H1 (cell line): ENCODE measurements at regions not wholly inside any gene's neighbourhood (a gene's known extent, or its start where the extent isn't known, plus 50 kb on each side); places are given as distances from the start of the nearest gene placed in this dataset.

ENCODE experiments used
- CTBP2 ChIP-seq: IDR thresholded peaks from 2 replicates; pipeline ENCODE4 v1.7.0; 2011; ENCODE audit warnings: borderline replicate concordance, mild to moderate bottlenecking, moderate library complexity, mixed read lengths, low read length; ENCODE audit not compliant: insufficient read depth, insufficient read length
- RXRA ChIP-seq: IDR thresholded peaks from 2 replicates; pipeline ENCODE4 v1.6.1; 2011; ENCODE audit warnings: low read depth, mild to moderate bottlenecking, low read length, moderate library complexity; ENCODE audit not compliant: insufficient read depth
- SIN3A ChIP-seq, 2 experiments: IDR thresholded peaks in 1 of 2; conservative IDR thresholded peaks in 1 of 2; 2 replicates each; pipeline ENCODE4 v1.6.1; 2011 to 2012; ENCODE audit warnings: low read length in 2 of 2, improper control_type of control experiment in 1 of 2, low read depth in 1 of 2, mild to moderate bottlenecking in 1 of 2
- TAF7 ChIP-seq: optimal IDR thresholded peaks from 2 replicates; pipeline ENCODE3; 2011; ENCODE audit warnings: low read depth, mild to moderate bottlenecking, inconsistent platforms, low read length, moderate library complexity, borderline replicate concordance
- TF ChIP-seq, protein P1 (sequence below): IDR thresholded peaks from 2 replicates; pipeline ENCODE4 v1.6.1; 2012; ENCODE audit warnings: low read length, inconsistent platforms

DNA sequence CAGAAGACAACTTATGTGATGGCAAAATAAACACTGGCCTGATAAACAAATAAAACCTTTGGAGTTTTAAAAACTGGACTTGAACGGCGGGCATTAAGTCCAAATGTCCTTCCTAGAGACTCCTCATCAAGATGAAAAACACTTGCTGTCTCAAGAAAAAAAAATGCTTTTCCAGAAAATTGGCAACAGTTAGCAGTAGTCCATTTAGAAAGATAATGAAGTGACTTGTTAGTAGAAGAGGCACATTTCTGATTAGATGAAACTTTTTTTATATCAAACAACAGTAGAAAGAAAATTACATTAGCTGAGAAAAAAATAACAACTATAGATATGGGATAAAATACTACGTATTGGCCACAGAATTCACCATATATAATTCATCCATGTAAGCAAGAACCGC is 1750.7 kb upstream of the PCDH20 start (continued):
- TF ChIP-seq TAF7 (no peak), SIN3A (conservative IDR thresholded peaks at IDR 0.05 in 1 of 2, IDR thresholded peaks at IDR 0.05 in 1 of 2; ENCODE audit: low read depth in 1 of 2, low read length in 2 of 2) (no peak), CTBP2 (no peak), RXRA (no peak)
- TF ChIP-seq, protein P1, sequence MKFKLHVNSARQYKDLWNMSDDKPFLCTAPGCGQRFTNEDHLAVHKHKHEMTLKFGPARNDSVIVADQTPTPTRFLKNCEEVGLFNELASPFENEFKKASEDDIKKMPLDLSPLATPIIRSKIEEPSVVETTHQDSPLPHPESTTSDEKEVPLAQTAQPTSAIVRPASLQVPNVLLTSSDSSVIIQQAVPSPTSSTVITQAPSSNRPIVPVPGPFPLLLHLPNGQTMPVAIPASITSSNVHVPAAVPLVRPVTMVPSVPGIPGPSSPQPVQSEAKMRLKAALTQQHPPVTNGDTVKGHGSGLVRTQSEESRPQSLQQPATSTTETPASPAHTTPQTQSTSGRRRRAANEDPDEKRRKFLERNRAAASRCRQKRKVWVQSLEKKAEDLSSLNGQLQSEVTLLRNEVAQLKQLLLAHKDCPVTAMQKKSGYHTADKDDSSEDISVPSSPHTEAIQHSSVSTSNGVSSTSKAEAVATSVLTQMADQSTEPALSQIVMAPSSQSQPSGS, result no peak
